Mesenchymal stem cell (in vitro differentiated cells and primary cell): ENCODE measurements at regions not wholly inside any gene's neighbourhood (a gene's known extent, or its start where the extent isn't known, plus 50 kb on each side); places are given as distances from the start of the nearest gene placed in this dataset.

ENCODE experiments used
- DNase-seq: peaks from one replicate; pipeline ENCODE4 v3.0.0-alpha.2; 2013
- H2AFZ ChIP-seq: one replicate; pipeline ENCODE4 v1.6.1; 2013; ENCODE audit warnings: low read depth, mild to moderate bottlenecking, control low read depth, inconsistent platforms, low read length, moderate library complexity
- H2AK5ac ChIP-seq: 2 replicates; pipeline ENCODE4 v1.6.1; 2013; ENCODE audit warnings: low read length, moderate library complexity, mild to moderate bottlenecking, inconsistent platforms; ENCODE audit not compliant: severe bottlenecking
- H2BK120ac ChIP-seq: one replicate; pipeline ENCODE4 v1.6.1; 2013; ENCODE audit warnings: low read depth, mild to moderate bottlenecking, inconsistent platforms, low read length, moderate library complexity
- H2BK12ac ChIP-seq, 2 experiments: one replicate each; pipeline ENCODE4 v1.6.1; 2013; ENCODE audit warnings: inconsistent platforms in 2 of 2, low read length in 2 of 2, mild to moderate bottlenecking in 2 of 2, moderate library complexity in 2 of 2, control low read depth in 1 of 2
- H2BK15ac ChIP-seq: one replicate; pipeline ENCODE4 v1.6.1; 2013; ENCODE audit warnings: mild to moderate bottlenecking, low read depth, inconsistent platforms; ENCODE audit not compliant: poor library complexity, severe bottlenecking
- H2BK5ac ChIP-seq: 2 replicates; pipeline ENCODE4 v1.6.1; 2013; ENCODE audit warnings: low read depth, mild to moderate bottlenecking, low read length, control low read depth, inconsistent platforms; ENCODE audit not compliant: poor library complexity, severe bottlenecking
- H3K14ac ChIP-seq, 2 experiments: one replicate each; pipeline ENCODE4 v1.6.1; 2013; ENCODE audit warnings: inconsistent platforms in 2 of 2, low read length in 2 of 2, control low read depth in 1 of 2, mild to moderate bottlenecking in 1 of 2, moderate library complexity in 1 of 2
- H3K18ac ChIP-seq, 2 experiments: one replicate each; pipeline ENCODE4 v1.6.1; 2013; ENCODE audit warnings: inconsistent platforms in 2 of 2, low read length in 2 of 2, control low read depth in 1 of 2, low read depth in 1 of 2, mild to moderate bottlenecking in 1 of 2
- H3K23ac ChIP-seq, 2 experiments: one replicate each; pipeline ENCODE4 v1.6.1; 2013; ENCODE audit warnings: inconsistent platforms in 2 of 2, low read length in 2 of 2, mild to moderate bottlenecking in 2 of 2, moderate library complexity in 2 of 2, control low read depth in 1 of 2
- H3K27ac ChIP-seq: 2 replicates; pipeline ENCODE4 v1.5.1; 2013; ENCODE audit warnings: mild to moderate bottlenecking, moderate library complexity, low read length, control low read depth, inconsistent platforms; ENCODE audit not compliant: poor library complexity, severe bottlenecking
- H3K27me3 ChIP-seq, 2 experiments: 2 replicates each; pipeline versions ENCODE4 v1.6.1 to v1.7.0; 2013; ENCODE audit warnings: low read length in 2 of 2, mild to moderate bottlenecking in 2 of 2, moderate library complexity in 2 of 2, control low read depth in 1 of 2, inconsistent platforms in 1 of 2; ENCODE audit not compliant: control insufficient read depth in 1 of 2, insufficient read depth in 1 of 2
- H3K36me3 ChIP-seq, 2 experiments: 2 replicates each; pipeline versions ENCODE4 v1.6.1 to v1.7.0; 2013; ENCODE audit warnings: low read length in 2 of 2, control low read depth in 1 of 2, inconsistent platforms in 1 of 2, low read depth in 1 of 2, mild to moderate bottlenecking in 1 of 2; ENCODE audit not compliant: insufficient read depth in 2 of 2, control insufficient read depth in 1 of 2
- H3K4ac ChIP-seq, 2 experiments: one replicate each; pipeline ENCODE4 v1.6.1; 2013; ENCODE audit warnings: inconsistent platforms in 2 of 2, low read length in 2 of 2, mild to moderate bottlenecking in 2 of 2, moderate library complexity in 2 of 2, control low read depth in 1 of 2, low read depth in 1 of 2
- H3K4me1 ChIP-seq: 2 replicates; pipeline ENCODE4 v1.6.1; 2013; ENCODE audit warnings: low read depth, low read length, control low read depth; ENCODE audit not compliant: control insufficient read depth, insufficient read depth
- H3K4me2 ChIP-seq: 2 replicates; pipeline ENCODE4 v1.6.1; 2013; ENCODE audit warnings: low read length, mild to moderate bottlenecking, inconsistent platforms; ENCODE audit not compliant: poor library complexity, severe bottlenecking
- H3K4me3 ChIP-seq, 2 experiments: 2 replicates each; pipeline versions ENCODE4 v1.5.1 to v1.7.0; 2013; ENCODE audit warnings: low read length in 2 of 2, mild to moderate bottlenecking in 2 of 2, control low read depth in 1 of 2, low read depth in 1 of 2; ENCODE audit not compliant: insufficient read depth in 1 of 2
- H3K79me1 ChIP-seq: replicated peaks from 2 replicates; pipeline ENCODE4 v1.6.1; 2013; ENCODE audit warnings: mild to moderate bottlenecking, control low read depth, low read length, inconsistent platforms; ENCODE audit not compliant: poor library complexity, severe bottlenecking
- H3K9ac ChIP-seq: 2 replicates; pipeline ENCODE4 v1.7.0; 2013; ENCODE audit warnings: mild to moderate bottlenecking, low read length, moderate library complexity
- H3K9me3 ChIP-seq: 2 replicates; pipeline ENCODE4 v1.7.0; 2013; ENCODE audit warnings: mild to moderate bottlenecking, low read length; ENCODE audit not compliant: control insufficient read depth
- H4K8ac ChIP-seq: one replicate; pipeline ENCODE4 v1.6.1; 2013; ENCODE audit warnings: inconsistent platforms, mild to moderate bottlenecking, low read length, moderate library complexity
- H4K91ac ChIP-seq: one replicate; pipeline ENCODE4 v1.6.1; 2013; ENCODE audit warnings: mild to moderate bottlenecking, low read length, inconsistent platforms
- WGBS: methylation state at CpG from one replicate; pipeline ENCODE4 v1.1.7; 2013; ENCODE audit warnings: mixed read lengths; 5-methylcytosine and 5-hydroxymethylcytosine counted together

DNA sequence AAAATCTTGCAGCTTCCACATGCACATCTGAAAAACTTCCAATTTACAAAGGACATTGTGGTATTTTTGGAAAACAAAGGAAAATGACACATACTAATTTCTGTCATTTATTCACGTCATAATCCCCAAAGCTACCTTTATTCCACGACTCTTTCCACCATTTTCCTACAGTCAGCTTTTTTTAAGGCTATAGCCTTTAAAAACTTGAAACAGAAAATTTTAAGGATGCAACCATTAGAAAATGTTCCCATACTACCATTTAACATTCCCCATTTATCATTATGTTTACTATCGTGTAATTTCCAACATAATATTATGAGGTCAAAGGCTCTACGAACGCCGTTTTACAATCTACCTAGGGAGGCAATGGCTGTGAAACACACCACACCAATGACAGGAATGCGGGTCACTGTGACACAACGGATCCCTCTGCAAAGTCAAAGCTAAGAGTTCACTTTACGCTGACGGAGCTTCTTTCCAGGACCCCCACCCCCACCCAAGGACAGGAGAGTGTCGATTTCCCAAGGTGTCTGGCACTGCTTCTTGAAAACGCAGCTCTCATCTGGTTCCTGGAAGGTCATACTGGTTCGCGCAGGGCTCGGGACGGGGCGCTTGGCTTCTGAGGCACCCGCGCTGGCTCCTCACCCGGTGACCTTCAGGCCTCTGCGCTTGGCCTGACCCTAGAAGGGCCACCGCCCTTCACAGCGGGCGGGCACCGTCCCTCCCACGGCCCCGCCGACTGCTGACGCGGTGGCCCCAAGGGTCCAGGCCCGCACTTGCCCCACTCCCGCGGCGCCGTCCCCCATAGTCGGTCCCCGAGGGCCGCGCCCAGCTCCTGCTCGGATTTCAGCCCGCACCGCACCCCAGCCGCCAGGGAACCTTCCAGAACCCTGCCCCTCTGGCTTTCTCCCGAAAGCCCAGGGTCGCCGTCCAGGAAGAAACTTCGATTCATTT, 50.5 kb upstream of the ATF3 start:
- peak overlapping the region; percentile 75 for H2AFZ ChIP-seq
- H2BK5ac ChIP-seq, result peak overlapping the region; percentile 76
- no peak overlapping the region for H2AK5ac ChIP-seq
- peak overlapping the region; percentile 93 for H4K91ac ChIP-seq
- peak overlapping the region in 1 of 2 experiments; percentile 79 for H3K14ac ChIP-seq
- H4K8ac ChIP-seq, result peak overlapping the region; percentile 69
- 16% methylated on average over 47 of the region's 47 CpGs for WGBS
- no peak overlapping the region for H3K27ac ChIP-seq
- H3K4me3 ChIP-seq, result peak overlapping the region; percentile 75 to 76
- H3K4me2 ChIP-seq, result peak overlapping the region; percentile 38
- no peaks in the 10 kb centered on the region for H3K27me3 ChIP-seq
- H2BK15ac ChIP-seq, result peak overlapping the region; percentile 97
- no peaks in the 10 kb centered on the region for H3K79me1 ChIP-seq
- H3K4me1 ChIP-seq, result peaks cover 13% of the 10 kb centered on the region
- peak overlapping the region; percentile 90 for H2BK120ac ChIP-seq
- peak overlapping the region; percentile 77 to 85 for H3K4ac ChIP-seq
- DNase-seq, result peak; percentile 29
- peak overlapping the region; percentile 90 to 96 for H3K18ac ChIP-seq
- H3K36me3 ChIP-seq, result no peaks in the 10 kb centered on the region
- peak overlapping the region in 1 of 2 experiments; percentile 96 for H3K23ac ChIP-seq
- peak overlapping the region; percentile 92 for H3K9ac ChIP-seq
- peak overlapping the region; percentile 18 to 49 for H2BK12ac ChIP-seq
- H3K9me3 ChIP-seq, result peaks cover 3% of the 10 kb centered on the region

DNA sequence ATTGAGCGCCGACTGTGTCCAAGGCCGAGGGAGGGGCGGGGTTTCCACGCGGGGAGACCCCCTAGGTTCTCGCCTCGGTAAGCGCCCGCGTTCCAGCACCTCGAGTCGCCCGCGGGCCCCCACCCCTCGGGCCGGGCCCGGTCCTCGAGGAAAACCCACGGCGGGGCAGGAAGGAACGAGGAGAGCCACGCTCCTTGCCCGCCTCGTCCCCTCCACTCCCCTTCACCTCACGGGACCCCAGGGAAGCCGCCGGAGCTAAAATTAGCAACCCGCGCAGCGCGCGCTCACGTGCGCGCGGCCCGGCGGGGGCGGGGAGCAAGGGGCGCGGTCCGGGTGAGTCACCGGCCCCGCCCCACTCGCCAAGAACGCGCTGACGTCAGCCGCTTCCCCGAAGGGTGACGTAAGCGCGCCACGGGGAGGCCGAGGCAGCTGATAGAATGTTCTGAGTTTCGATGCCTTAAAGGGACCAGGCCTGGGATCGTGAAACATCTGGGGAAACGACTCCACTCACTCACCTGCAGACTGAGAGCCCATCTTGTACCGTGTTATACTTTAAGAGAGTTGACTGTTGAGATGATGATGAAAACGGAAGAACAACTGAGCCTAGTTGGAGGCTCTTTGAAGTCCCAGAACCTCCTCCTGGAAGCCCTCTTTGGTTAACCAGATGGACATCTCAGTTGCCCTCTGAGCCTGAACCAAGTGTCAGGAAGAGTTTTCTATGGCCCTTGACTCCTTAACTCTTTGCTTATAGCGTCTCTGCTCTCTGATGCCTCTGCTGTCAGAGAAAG, 49.7 kb upstream of the ATF3 start:
- Histone ChIP-seq H3K4me1 (peaks cover 13% of the 10 kb centered on the region), H4K91ac (peak overlapping the region; percentile 93), H3K4ac (peak overlapping the region; percentile 77 to 85), H3K18ac (peak overlapping the region; percentile 90 to 96), H3K36me3 (no peaks in the 10 kb centered on the region), H3K23ac (peak overlapping the region in 1 of 2 experiments; percentile 96), H3K79me1 (no peaks in the 10 kb centered on the region), H2BK12ac (peak overlapping the region; percentile 18 to 24), H3K9me3 (peaks cover 3% of the 10 kb centered on the region), H2BK15ac (peak overlapping the region; percentile 97), H2BK5ac (peak overlapping the region; percentile 76), H2AFZ (peak overlapping the region; percentile 75), H3K9ac (peak overlapping the region; percentile 92), H3K14ac (peak overlapping the region in 1 of 2 experiments; percentile 79), H2AK5ac (peak overlapping the region; percentile 5), H4K8ac (peak overlapping the region; percentile 70), H3K27ac (no peak overlapping the region), H3K27me3 (no peaks in the 10 kb centered on the region), H3K4me2 (peak overlapping the region; percentile 38), H3K4me3 (peak overlapping the region; percentile 75 to 76), H2BK120ac (peak overlapping the region; percentile 90)
- WGBS, result 6% methylated on average over 42 of the region's 62 CpGs
- peak; percentile 94 for DNase-seq
